ENCODE measurements at regions not wholly inside any gene's neighbourhood (a gene's known extent, or its start where the extent isn't known, plus 50 kb on each side); places are given as distances from the start of the nearest gene placed in this dataset.

DNA sequence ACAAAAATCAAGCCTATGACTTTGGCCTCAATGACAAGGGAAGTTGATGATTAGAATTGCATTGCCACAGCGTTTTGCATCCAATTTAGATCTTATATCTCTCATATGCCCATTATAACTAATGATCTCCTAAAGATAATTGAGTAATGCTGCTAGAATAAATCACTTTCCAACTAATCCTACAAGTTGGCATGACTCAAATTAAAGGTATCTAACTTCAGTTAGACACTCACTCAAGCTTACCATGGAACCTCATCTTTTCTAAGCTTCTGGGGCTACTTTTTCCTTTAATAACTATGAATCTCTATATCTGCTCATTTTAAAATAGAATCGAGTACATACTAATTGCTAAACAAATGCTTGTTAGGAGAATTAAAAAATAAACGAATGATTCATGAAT, 427.8 kb downstream of the BTG1 start:
- TF ChIP-seq POLR2A (IDR thresholded peaks at IDR 0.05): no peak
- TF ChIP-seq, protein P1, sequence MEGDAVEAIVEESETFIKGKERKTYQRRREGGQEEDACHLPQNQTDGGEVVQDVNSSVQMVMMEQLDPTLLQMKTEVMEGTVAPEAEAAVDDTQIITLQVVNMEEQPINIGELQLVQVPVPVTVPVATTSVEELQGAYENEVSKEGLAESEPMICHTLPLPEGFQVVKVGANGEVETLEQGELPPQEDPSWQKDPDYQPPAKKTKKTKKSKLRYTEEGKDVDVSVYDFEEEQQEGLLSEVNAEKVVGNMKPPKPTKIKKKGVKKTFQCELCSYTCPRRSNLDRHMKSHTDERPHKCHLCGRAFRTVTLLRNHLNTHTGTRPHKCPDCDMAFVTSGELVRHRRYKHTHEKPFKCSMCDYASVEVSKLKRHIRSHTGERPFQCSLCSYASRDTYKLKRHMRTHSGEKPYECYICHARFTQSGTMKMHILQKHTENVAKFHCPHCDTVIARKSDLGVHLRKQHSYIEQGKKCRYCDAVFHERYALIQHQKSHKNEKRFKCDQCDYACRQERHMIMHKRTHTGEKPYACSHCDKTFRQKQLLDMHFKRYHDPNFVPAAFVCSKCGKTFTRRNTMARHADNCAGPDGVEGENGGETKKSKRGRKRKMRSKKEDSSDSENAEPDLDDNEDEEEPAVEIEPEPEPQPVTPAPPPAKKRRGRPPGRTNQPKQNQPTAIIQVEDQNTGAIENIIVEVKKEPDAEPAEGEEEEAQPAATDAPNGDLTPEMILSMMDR (IDR thresholded peaks at IDR 0.05): no peak

Measured in heart left ventricle (tissue), 13 donors.